GM19025 (cell line): ENCODE measurements at regions not wholly inside any gene's neighbourhood (a gene's known extent, or its start where the extent isn't known, plus 50 kb on each side); places are given as distances from the start of the nearest gene placed in this dataset.
"Not testable (repeated sequence)": the region's sequence is repeated elsewhere in the genome, so short reads cannot be mapped to it uniquely, and the experiment has no call there.

ENCODE experiments used
- ATAC-seq: cut with Tn5 transposase; IDR thresholded peaks from one replicate; pipeline ENCODE4 v1.9.1; 2021; ENCODE audit warnings: mild to moderate bottlenecking, low read depth, moderate library complexity; ENCODE audit not compliant: unreplicated experiment

DNA sequence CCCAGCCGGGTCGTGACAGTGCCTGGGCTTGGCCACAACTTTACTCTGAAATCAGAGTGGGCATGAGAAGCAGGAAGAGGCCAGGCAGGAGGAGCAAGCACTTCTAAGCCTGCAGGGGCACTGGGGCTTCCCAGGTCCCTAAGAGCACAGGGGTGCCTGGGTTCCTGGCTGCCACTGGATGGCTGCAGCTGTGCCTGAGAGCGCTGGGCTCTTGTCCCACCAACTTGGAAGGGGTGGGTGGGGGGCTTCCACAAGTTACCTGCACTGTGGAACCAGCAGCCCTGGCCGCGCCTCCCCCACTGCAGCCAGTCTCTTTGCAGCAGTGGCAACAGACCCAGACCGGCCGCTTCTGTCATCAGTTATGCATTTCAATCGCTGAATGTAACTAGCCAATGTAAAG, 434.7 kb upstream of the GRM3 start:
- no peak for ATAC-seq

DNA sequence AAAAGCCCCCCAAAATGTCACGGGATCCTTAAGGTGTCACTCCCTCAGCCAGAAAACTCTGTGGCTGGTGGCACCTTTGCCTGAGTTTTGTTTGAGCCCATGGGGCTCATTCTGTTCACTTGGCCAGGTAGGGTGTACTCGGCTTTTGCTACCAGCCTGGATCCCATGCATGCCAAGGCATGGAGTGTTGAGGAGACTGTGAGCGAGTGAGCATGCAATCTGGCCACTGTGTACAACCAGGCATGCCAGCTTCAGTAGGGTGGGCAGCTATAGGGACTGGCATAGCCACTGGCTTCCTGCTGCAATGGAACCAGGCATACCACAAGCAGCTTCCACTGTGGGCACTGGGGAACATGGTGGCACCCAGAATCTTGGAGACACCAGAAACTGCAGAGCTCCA, 436.0 kb upstream of the GRM3 start:
- no peak for ATAC-seq

DNA sequence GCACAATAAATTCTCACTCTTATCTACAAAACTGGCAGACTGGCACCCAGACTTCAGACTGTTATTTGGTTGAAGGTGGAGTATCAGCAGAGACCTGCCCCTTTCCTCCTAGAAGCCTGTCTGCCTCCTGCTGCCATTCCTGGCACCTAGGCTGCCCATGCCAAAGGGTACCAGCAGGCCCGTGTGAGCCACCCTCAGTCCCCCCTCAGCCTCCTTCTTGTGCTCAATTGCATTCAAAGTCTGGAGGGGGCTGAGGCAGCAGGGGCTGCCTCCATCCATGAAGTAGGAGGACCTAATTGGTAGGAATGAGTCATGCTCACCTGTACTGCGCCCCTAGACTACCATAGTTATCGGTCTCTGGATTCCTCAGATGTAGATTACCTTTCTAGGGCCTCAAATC, 440.9 kb upstream of the GRM3 start:
- ATAC-seq, result no peak

DNA sequence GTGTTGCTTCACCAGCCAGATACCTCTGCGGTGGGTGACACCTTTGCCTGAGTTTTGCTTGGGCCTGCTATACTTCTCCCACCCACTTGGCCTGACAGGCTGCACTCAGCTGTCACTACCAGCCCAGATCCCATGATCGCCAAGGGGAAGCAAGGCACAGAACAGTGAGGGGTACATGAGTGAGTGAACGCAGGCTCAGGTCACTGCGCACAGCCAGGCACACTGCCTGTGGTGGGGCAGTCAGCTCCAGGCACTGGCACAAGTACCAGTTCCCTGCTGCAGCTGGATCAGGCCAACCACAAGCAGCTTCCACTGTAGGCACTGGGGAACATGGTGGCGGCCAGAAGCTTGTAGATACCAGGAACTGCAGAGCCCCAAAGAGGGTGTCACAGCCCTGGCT, 441.9 kb upstream of the GRM3 start:
- ATAC-seq, result no peak

DNA sequence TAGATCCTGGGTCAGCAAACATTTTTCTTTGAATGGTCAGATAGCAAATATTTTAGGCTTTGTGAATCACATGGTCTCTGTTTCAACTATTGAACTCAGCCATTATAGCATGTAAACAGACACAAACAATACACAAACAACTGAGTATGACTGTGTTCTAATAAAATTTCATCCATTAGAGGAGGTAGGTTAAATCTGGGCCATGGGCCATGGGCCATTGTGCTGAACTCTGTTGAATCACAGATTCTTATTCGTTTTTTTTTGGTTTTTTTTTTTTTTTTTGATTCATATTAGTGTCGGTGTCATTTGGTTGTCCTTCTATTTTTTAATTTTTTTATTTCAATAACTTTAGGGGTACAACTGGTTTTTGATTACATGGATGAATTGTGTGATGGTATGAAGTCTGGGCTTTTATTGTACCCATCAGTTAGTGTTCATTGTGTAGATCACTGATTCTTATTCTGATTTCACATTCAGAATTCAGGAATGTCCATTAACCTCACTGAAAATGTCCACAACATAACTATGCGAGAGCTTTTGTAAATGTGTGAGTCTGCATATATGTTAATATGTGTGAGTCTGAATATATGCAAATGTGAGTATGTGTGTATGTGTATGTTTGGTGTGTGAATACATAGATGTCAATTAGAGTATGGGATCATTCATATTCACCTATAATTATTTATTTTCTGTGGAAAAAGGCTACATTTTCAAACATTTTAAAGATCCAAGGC, 443.7 kb upstream of the GRM3 start:
- no peak for ATAC-seq

DNA sequence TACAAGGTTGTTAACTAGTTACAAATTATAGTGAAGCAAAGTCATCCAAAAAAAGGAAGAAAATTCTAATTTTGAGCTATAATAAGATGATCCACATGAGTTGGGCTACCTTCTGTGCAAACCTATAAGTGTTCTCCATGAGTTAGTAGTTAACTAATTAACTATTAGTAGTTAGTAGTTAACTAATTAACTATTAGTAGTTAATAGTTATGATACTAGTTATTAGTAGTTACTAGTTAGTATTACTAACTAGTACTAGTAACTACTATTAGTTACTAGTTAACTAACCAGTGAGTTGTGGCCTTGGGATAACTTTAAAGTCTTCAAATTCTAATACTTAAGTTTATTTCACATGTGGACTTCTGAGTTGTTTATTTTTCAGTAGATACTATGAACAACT, 453.4 kb upstream of the GRM3 start:
- no peak for ATAC-seq

DNA sequence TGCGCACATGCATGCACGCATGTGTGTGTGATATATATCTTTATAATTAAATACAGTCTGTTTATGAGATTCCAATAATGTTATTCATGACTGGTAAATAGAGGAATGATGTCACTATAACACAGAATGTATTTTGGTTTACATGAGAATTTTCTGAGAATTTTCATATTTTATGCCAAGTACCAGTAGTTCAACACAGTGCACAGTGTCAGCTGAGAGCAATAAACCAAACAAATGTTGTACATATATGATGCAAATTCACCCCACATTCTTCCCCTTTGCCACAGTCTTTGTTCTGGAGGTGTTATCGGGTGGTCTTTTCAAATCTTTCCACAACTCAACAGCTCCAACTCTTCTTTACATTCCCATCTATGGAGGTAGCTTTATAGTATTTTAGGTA, 462.2 kb upstream of the GRM3 start:
- no peak for ATAC-seq

DNA sequence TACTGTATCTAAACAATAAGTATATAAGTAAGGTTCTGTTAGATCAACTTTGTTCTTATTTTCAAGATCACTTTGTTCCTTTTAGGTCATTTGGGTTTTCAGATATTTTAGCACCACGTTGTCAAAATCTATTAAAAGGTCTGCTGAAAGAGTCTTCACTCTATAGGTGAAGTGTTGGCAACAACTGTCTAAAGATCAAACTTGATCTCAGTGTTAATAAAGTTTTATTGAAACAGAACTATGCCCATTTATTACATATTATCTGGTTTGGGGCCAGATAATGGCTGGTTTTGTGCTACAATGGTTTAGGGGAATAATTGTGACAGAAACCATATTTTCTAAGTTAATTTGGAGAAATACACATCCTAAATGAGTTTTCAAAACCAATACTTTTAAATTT, 478.9 kb upstream of the GRM3 start:
- no peak for ATAC-seq

DNA sequence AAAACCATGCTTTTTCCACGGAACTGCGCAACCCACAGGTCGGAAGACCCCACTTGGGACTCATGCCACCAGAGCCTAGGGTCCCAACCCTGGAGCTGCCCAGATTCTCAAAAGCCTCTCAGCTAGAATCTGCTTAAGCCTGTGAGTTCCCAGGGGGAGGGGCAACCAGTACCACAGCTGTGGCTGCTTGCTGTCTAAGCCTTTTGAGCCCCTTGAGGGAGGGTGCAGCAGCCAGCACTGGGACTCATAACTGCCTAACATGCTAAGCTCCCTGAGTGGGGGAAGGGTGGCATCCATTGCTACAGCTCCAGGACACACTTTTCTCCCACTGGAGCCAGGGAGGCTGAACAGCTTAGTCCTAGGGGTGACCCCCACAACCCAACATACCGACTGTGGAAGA, 485.6 kb upstream of the GRM3 start:
- ATAC-seq, result no peak

DNA sequence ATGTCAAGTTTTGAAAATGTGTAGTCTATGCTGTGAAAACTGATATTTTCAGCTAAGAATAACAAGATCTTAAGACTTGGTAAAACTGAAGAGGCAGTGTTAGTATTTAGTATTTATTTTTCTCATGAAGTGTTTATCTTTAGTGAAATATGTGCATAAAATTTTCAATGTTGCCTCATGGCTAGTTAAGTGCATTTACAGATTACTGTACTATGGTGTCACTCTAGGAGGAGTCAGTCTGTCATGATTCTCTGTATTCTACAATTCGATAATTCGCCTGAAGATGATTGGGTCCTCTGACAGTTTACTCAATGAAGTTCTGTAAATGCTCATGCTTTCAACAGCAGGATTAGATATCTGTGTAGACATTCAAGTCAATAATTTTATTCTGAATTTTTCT, 488.1 kb upstream of the GRM3 start:
- no peak for ATAC-seq

DNA sequence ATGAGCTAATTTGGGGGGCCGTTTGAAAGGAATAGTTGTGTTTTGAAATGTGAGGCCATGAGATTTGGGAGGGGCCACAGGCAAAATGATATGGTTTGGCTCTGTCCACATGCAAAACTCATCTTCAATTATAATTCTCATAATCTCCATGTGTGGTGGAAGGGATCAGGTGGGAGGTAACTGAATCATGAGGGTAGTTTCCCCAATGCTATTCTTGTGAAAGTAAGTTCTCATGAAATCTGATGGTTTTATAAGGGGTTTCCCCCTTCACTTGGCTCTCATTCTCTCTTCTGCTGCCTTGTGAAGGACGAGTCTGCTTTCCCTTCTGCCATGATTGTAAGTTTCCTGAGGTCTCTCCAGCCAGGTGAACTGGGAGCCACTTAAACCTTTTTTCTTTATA, 490.8 kb upstream of the GRM3 start:
- no peak for ATAC-seq

DNA sequence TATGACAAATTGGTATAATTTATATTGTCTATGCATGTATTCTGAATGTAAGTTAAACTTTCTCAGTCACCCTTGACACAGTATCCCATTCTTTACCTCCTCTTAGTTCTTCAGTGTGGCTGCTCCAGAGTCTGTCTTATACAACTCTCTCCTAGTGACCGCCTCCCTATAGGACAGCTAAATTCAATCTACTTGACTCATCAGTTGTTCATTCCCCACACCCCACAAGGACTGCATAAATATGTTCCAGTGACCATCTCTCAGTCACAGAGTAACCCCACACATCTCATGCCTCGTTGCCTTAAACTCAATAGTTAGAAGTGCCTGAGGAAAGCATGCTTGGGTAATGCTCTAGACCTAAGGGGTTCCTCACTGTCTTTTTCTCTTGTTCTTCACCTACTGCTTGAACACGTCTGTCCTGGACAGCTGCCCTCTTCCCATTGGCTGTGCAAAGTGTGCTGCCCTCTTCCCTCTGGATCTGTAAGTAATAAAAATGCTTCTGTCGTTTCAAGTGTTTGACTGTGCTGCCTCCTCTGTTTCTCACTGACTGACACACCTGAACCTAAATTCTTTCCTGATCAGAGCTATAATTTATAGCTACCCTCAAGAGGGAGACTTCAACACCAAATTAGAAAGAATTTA, 494.6 kb upstream of the GRM3 start:
- ATAC-seq, result no peak

DNA sequence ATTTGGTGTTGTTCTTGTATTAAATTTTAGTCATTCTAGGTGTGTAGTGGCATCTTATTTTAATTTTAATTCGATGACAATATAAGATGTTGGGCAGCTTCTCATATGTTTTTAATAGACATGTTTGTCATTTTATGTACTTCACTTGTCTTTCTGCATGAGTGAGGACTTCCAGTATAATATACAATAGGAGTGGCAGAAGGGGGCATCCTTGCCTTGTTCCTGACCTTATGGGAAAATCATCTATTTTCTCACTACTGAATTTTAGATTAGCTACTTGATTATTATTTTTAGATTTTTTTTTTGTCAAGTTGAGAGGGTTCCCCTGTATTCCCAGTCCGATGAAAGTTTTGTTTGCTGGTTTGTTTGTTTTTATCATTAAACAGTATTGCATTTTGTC, 495.2 kb upstream of the GRM3 start:
- no peak for ATAC-seq

DNA sequence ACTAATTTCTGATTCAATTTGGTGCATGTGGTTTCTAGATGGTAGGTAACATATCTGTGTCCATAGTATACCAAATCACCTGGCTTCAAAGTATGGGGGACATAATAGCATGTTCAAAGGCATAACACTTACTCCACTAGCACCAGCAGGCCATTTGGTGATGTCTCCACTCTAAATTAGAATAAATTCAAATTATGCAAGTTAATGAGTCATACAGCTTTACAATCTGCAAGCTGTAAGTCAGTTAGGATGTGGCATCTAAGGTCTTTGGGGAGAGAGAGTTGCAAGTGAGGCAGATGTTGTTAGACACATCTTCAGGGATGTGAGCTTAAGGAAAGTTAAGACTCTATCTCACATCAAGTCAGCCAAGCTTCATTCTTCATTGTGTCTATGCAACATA, 506.4 kb upstream of the GRM3 start:
- ATAC-seq, result no peak

DNA sequence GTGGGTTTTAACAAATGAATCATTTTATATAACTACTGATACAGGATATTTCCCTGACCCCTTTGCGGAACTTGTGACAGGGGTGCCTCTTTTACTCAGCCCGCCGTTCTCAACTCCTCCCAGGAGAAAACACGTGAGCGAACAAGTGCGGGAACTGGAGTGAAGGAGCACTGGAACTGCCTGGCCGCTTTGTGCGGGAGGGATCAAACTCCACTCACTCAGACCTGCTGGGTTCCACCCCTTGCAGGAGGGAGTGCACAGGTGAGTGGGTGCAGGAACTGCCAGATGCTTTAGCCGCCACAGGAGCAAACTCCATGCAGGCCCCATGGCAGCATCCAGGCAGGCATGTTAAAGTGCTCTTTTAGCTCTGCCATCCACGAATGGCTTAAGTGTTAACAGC, 513.4 kb upstream of the GRM3 start:
- ATAC-seq, result no peak

DNA sequence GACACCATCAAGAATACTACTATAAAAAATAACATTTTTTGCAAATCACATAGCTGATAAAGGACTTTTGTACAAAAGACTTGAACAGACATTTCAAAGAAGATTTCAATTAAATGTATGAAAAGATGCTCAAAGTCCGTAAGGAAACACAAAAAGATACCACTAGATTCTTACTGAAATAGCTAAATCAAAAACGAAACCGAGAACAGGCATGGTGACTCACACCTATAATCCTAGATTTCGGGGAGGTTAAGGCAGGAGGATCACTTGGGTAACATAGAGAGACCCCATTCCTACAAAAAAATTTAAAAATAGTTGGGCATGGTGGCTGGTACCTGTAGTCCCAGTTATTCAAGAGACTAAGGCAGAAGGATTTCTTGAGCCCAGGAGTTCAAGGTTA, 520.2 kb upstream of the GRM3 start:
- no peak for ATAC-seq

DNA sequence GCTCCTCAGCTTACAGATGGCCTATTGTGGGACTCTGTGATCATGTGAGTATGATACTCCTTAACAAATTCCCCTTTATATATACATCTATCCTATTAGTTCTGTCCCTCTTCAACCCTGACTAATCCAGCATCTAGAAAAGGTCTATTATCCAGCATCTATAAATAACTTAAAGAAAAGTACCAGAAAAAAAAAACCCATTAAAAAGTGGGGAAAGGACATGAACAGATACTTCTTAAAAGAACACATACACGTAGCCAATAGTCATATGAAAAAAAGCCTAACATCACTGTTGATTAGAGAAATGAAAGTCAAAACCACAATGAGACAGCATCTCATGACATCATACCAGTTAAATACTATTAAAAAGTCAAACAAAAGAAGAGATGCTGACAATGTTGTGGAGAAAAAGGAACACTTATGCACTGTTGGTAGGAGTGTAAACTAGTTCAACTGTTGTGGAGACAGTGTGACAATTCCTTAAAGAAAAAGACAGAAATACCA, 549.5 kb upstream of the GRM3 start:
- ATAC-seq, result no peak

DNA sequence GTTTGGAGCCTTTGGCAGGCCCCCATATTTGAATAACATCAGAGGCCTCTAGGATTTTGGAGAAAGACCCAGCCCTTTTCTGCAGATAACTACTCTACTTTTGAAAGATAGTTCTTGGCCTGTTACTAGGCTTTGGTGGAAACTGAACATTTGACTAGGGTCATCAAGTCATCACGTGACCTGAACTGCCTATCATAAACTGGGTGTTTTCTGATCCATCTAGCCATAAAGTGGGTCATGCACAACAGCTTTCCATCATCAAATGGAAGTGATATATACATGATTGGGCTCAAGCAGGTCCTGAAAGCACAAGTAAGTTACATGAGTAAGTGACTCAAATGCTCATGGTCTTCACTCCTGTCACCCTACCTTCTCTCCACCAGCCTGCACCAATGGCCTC, 552.3 kb upstream of the GRM3 start:
- no peak for ATAC-seq

DNA sequence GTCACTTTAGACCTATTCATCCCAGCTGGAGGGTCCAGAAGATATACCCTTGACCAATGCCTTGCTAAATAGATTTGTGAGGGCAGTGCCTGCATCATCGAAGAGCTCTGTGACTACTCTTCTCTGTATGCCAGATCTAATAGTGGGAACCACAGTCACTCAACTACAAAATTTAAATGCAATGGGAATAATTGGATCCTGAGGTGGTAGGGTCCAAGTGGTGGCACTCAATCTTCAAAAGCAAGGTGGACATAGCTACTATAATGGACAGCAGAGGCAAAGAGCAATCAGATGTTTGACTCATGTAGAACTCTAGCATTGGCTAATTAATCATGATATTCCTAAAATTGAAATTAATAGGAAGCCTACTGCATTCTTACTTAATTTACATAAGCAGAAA, 554.3 kb upstream of the GRM3 start:
- no peak for ATAC-seq

DNA sequence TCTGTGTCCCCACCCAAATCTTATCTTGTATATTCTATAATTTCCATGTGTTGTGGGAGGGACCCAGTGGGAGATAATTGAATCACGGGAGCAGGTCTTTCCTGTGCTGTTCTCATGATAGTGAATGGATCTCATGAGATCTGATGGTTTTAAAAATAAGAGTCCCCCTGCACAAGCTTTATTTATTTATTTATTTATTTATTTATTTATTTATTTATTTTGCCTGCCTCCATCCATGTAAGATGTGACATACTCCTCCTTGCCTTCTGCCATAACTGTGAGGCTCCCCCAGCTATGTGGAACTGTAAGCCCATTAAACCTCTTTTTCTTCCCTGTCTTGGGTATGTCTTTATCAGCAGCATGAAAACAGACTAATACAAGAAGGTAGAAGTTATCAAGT, 579.1 kb upstream of the GRM3 start:
- ATAC-seq, result not testable (repeated sequence)

DNA sequence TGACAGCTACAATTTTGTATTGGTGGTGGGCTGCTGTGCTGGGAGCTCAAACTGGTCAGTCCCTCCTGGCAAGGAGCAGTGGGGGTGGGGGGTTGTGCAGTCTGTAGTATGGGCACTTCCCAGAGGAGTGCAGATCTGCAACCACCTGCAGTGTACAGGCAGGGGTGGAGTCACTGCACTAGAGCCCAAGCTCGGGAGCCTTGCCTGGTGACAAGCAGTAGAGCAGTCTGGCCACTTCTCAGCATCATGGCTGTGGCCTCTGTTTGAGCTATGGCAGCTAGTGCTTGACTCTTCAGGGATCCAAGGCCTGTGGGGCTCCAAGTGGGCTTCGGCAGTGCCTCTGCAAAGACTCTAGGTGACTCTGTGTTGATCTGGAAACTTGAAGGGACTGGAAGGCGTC, 585.1 kb upstream of the GRM3 start:
- no peak for ATAC-seq

DNA sequence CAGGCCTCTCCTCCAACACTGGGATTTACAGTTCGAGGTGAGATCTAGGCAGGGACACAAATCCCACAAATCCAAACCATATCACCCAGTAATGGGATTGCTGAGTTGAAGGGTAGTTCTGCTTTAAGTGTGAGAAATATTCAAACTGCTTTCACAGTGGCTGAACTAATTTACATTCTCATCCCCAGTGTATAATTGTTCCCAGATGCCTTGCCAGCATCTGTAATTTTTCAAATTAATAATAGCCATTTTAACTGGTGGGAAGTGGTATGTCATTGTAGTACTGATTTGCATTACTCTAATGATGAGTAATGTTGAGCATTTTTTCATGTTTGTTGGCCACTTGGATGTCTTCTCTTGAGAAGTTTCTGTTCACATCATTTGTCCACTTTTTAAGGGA, 592.8 kb upstream of the GRM3 start:
- ATAC-seq, result no peak
